Smooth muscle cell (in vitro differentiated cells): ENCODE measurements at regions not wholly inside any gene's neighbourhood (a gene's known extent, or its start where the extent isn't known, plus 50 kb on each side); places are given as distances from the start of the nearest gene placed in this dataset.

Experiments
- DNase-seq: peaks from one replicate; lab custom pipeline; 2025; ENCODE audit not compliant: unreplicated experiment; lab: John Stamatoyannopoulos, UW
- H2AFZ ChIP-seq: fragments of 200-600 bp; sonication (generic); 2 replicates; pipeline ENCODE4 v1.6.0; 2016; ENCODE audit warnings: antibody characterized with exemption, low read depth, mild to moderate bottlenecking
- H3F3A ChIP-seq: fragments of 200-600 bp; sonication (generic); 2 replicates; pipeline ENCODE4 v1.6.0; 2017; ENCODE audit warnings: antibody characterized with exemption, low read depth
- H3K27ac ChIP-seq: fragments of 200-600 bp; sonication (generic); 2 replicates; pipeline ENCODE4 v1.5.1; 2016; ENCODE audit warnings: low read depth, mild to moderate bottlenecking
- H3K27me3 ChIP-seq: fragments of 200-600 bp; sonication (generic); 2 replicates; pipeline ENCODE4 v1.6.1; 2016; ENCODE audit warnings: low read depth, mild to moderate bottlenecking
- H3K36me3 ChIP-seq: fragments of 200-600 bp; sonication (generic); 2 replicates; pipeline ENCODE4 v1.5.1; 2016; ENCODE audit warnings: low read depth
- H3K4me1 ChIP-seq: fragments of 200-600 bp; sonication (generic); 2 replicates; pipeline ENCODE4 v1.5.1; 2016; ENCODE audit warnings: low read depth
- H3K4me2 ChIP-seq: fragments of 200-600 bp; sonication (generic); 2 replicates; pipeline ENCODE4 v1.6.0; 2016; ENCODE audit warnings: mild to moderate bottlenecking
- H3K4me3 ChIP-seq: fragments of 200-600 bp; sonication (generic); 2 replicates; pipeline ENCODE4 v1.5.1; 2016; ENCODE audit warnings: mild to moderate bottlenecking
- H3K79me2 ChIP-seq: fragments of 200-600 bp; sonication (generic); 2 replicates; pipeline ENCODE4 v1.6.0; 2016; ENCODE audit warnings: low read depth, mild to moderate bottlenecking
- H3K9ac ChIP-seq: fragments of 200-600 bp; sonication (generic); 2 replicates; pipeline ENCODE4 v1.6.0; 2016; ENCODE audit warnings: low read depth
- H3K9me3 ChIP-seq: fragments of 200-600 bp; sonication (generic); replicated peaks from 2 replicates; pipeline ENCODE4 v1.5.1; 2016; ENCODE audit warnings: low read depth
- H4K20me1 ChIP-seq: fragments of 200-600 bp; sonication (generic); 2 replicates; pipeline ENCODE4 v1.6.0; 2016; ENCODE audit warnings: low read depth
- CTCF ChIP-seq: fragments of 200-600 bp; sonication (generic); IDR thresholded peaks from 2 replicates; pipeline ENCODE4 v1.5.1; 2017; ENCODE audit warnings: borderline replicate concordance, mild to moderate bottlenecking, antibody characterized with exemption; ENCODE audit not compliant: insufficient read depth, poor library complexity, severe bottlenecking
- WGBS: methylation state at CpG from one replicate; pipeline ENCODE4 v1.1.7; 2016; ENCODE audit warnings: low lambda C conversion rate; 5-methylcytosine and 5-hydroxymethylcytosine counted together

DNA sequence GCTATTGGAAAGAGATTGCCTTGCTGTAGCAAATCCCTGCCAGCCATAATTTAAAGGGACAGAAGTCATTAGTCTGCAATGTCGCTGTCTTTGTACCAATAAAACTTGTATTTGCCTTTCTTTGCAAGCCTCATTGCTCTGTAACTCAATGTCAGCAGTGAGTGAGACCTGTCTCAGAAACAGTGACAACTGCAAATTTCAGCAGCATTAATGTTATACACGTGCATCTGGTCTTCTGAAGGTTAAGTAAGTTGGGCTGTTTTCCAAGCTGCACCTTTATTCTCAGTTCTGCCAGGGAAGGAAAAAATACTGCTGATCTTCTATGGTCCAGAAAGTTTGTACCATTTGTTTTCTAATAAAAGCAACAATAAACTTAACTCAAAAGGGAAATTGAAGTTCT lies 543.1 kb downstream of the TRIML1 start:
- Histone ChIP-seq H3K9me3 (no peaks in the 10 kb centered on the region), H3K79me2 (no peaks in the 10 kb centered on the region), H3K4me3 (no peak overlapping the region), H3K36me3 (no peaks in the 10 kb centered on the region), H3K27ac (no peak overlapping the region), H3K4me1 (no peaks in the 10 kb centered on the region), H2AFZ (no peak overlapping the region), H3K9ac (no peak overlapping the region), H4K20me1 (no peaks in the 10 kb centered on the region), H3F3A (no peaks in the 10 kb centered on the region), H3K27me3 (no peaks in the 10 kb centered on the region), H3K4me2 (no peak overlapping the region)
- WGBS, result 71% methylated on average over 2 of the region's 2 CpGs
- no peak for TF ChIP-seq CTCF
- no peak for DNase-seq

- DNase-seq, result no peak
- H3K9me3 ChIP-seq, result no peaks in the 10 kb centered on the region
- no peak for TF ChIP-seq CTCF
- no peaks in the 10 kb centered on the region for H3K27me3 ChIP-seq
- no peak overlapping the region for H2AFZ ChIP-seq
- H3K4me1 ChIP-seq, result no peaks in the 10 kb centered on the region
- no peak overlapping the region for H3K27ac ChIP-seq
- no peaks in the 10 kb centered on the region for H3K79me2 ChIP-seq
- no peaks in the 10 kb centered on the region for H4K20me1 ChIP-seq
- H3K36me3 ChIP-seq, result no peaks in the 10 kb centered on the region
- H3K4me2 ChIP-seq, result no peak overlapping the region
- H3F3A ChIP-seq, result no peaks in the 10 kb centered on the region
- H3K9ac ChIP-seq, result no peak overlapping the region
- no peak overlapping the region for H3K4me3 ChIP-seq
- 67% methylated on average over 2 of the region's 2 CpGs for WGBS
Measured at GRCh38 chr4:188683571-188683970, 544.3 kb downstream of the TRIML1 start.

- H3K4me3 ChIP-seq, result no peak overlapping the region
- no peak overlapping the region for H3K4me2 ChIP-seq
- no peaks in the 10 kb centered on the region for H3K9me3 ChIP-seq
- TF ChIP-seq CTCF, result no peak
- no peaks in the 10 kb centered on the region for H3K79me2 ChIP-seq
- no peak overlapping the region for H3K9ac ChIP-seq
- H4K20me1 ChIP-seq, result no peaks in the 10 kb centered on the region
- DNase-seq, result no peak
- no peaks in the 10 kb centered on the region for H3F3A ChIP-seq
- H3K4me1 ChIP-seq, result peaks cover 9% of the 10 kb centered on the region
- no peak overlapping the region for H2AFZ ChIP-seq
- H3K27me3 ChIP-seq, result no peaks in the 10 kb centered on the region
- WGBS, result 88% methylated on average over 2 of the region's 2 CpGs
- H3K27ac ChIP-seq, result no peak overlapping the region
- no peaks in the 10 kb centered on the region for H3K36me3 ChIP-seq
Measured at GRCh38 chr4:188688956-188689355, 549.7 kb downstream of the TRIML1 start.

DNA sequence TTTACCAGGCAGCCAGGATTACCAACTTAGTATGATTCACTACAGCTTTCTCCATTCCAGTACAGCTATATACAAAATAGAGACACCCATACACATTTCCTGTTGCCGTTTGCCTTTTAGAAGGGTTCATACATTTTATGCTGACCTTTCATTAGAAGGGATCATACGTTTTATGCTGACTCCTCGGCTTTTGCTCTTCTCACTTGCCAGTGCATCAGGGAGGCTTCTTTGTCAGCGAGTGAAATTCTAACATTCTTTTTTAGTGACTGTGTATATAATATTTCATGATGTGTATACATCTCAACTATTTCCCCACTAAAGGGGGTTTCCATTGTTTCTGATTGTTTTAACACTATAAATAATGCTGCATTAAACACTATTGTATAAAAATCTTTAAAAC lies 552.6 kb downstream of the TRIML1 start:
- peak overlapping the region; percentile 62 for H3K27ac ChIP-seq
- peaks cover 9% of the 10 kb centered on the region for H3K4me1 ChIP-seq
- H3K4me3 ChIP-seq, result no peak overlapping the region
- DNase-seq, result no peak
- peak overlapping the region; percentile 93 for H2AFZ ChIP-seq
- TF ChIP-seq CTCF, result no peak
- H3F3A ChIP-seq, result no peaks in the 10 kb centered on the region
- no peaks in the 10 kb centered on the region for H3K9me3 ChIP-seq
- H3K79me2 ChIP-seq, result no peaks in the 10 kb centered on the region
- peak overlapping the region; percentile 40 for H3K9ac ChIP-seq
- no peaks in the 10 kb centered on the region for H3K27me3 ChIP-seq
- 47% methylated on average over 4 of the region's 4 CpGs for WGBS
- no peaks in the 10 kb centered on the region for H4K20me1 ChIP-seq
- H3K4me2 ChIP-seq, result peak overlapping the region; percentile 48
- no peaks in the 10 kb centered on the region for H3K36me3 ChIP-seq
